ENCODE measurements at regions not wholly inside any gene's neighbourhood (a gene's known extent, or its start where the extent isn't known, plus 50 kb on each side); places are given as distances from the start of the nearest gene placed in this dataset.
"Not testable (repeated sequence)": the region's sequence is repeated elsewhere in the genome, so short reads cannot be mapped to it uniquely, and the experiment has no call there.

- intact Hi-C loops (cut with DNase I) = no loop called here
- DNase-seq (no peak), ATAC-seq (no peak)
- 93 to 96% (median 96%) methylated on average over 1 of the region's 1 CpG for WGBS, 3 donors
- no peak for TF ChIP-seq CTCF (IDR thresholded peaks at IDR 0.05)
- Histone ChIP-seq H3K27ac (no peak overlapping the region), H3K4me1 (no peaks in the 10 kb centered on the region), H3K36me3 (ENCODE audit: insufficient read depth in 1 of 2, low read depth in 1 of 2) (no peaks in the 10 kb centered on the region), H3K4me3 (no peak overlapping the region), H3K9me3 (no peaks in the 10 kb centered on the region), H3K27me3 (ENCODE audit: insufficient read depth in 3 of 3, low read length in 2 of 3) (no peaks in the 10 kb centered on the region)
Observed at GRCh38 chrX:101787934-101788333, 128.3 kb upstream of the ARMCX2 start.

GRCh38 chrX:101785142-101785541 lies 125.5 kb upstream of the ARMCX2 start:
- Histone ChIP-seq H3K36me3 (ENCODE audit: insufficient read depth in 1 of 2, low read depth in 1 of 2) (no peaks in the 10 kb centered on the region), H3K27me3 (ENCODE audit: insufficient read depth in 3 of 3, low read length in 2 of 3) (no peaks in the 10 kb centered on the region), H3K27ac (no peak overlapping the region), H3K4me3 (no peak overlapping the region), H3K9me3 (no peaks in the 10 kb centered on the region), H3K4me1 (no peaks in the 10 kb centered on the region)
- ATAC-seq (no peak), DNase-seq (no peak)
- intact Hi-C loops (cut with DNase I) = no loop called here
- TF ChIP-seq CTCF (IDR thresholded peaks at IDR 0.05) = no peak
- WGBS, 3 donors = 43 to 63% (median 60%) methylated on average over 1 of the region's 1 CpG

GRCh38 chrX:101780421-101780820 lies 120.8 kb upstream of the ARMCX2 start:
- H3K27ac ChIP-seq, ATAC-seq: not testable (repeated sequence)
- 69 to 89% (median 80%) methylated on average over 19 of the region's 19 CpGs for WGBS, 3 donors

DNA sequence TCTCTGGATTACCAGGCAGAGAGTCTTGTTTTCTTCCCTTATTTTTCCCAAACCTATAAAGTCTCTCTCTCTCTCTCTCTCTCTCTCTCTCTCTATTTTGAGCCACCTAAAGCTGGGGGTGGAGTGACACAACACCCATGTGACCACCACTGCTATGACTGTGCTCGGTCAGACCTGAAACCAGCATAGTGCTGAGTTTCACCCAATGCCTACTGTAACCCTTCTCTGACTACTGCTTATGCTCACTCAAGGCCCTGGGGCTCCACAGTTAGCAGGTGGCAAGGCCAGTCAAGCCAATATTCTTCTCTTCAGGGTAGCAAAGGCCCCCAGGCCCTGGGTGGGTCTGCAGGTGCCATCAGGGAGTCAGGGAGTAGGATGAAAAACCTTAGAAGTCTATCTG lies 114.7 kb upstream of the ARMCX2 start:
- ATAC-seq (no peak), DNase-seq (no peak)
- peaks cover 0 to 4% (median 0%) of the 10 kb centered on the region in 3 donors for H3K27me3 ChIP-seq (ENCODE audit: insufficient read depth in 3 of 3, low read length in 2 of 3)
- no peak overlapping the region for H3K4me3 ChIP-seq
- no peaks in the 10 kb centered on the region for H3K4me1 ChIP-seq
- intact Hi-C loops (cut with DNase I) = no loop called here
- H3K27ac ChIP-seq = no peak overlapping the region
- WGBS, 3 donors = 65 to 90% (median 67%) methylated on average over 1 of the region's 1 CpG
- H3K36me3 ChIP-seq (ENCODE audit: insufficient read depth in 1 of 2, low read depth in 1 of 2) = no peaks in the 10 kb centered on the region
- no peaks in the 10 kb centered on the region for H3K9me3 ChIP-seq
- no peak for TF ChIP-seq CTCF (IDR thresholded peaks at IDR 0.05)

More at GRCh38 chrX:101780421-101780820, 120.8 kb upstream of the ARMCX2 start:
- intact Hi-C loops (cut with DNase I); H3K9me3 ChIP-seq; H3K4me1 ChIP-seq; DNase-seq; H3K27me3 ChIP-seq (ENCODE audit: insufficient read depth in 3 of 3, low read length in 2 of 3); H3K4me3 ChIP-seq; H3K36me3 ChIP-seq (ENCODE audit: insufficient read depth in 1 of 2, low read depth in 1 of 2): not testable (repeated sequence)

DNA sequence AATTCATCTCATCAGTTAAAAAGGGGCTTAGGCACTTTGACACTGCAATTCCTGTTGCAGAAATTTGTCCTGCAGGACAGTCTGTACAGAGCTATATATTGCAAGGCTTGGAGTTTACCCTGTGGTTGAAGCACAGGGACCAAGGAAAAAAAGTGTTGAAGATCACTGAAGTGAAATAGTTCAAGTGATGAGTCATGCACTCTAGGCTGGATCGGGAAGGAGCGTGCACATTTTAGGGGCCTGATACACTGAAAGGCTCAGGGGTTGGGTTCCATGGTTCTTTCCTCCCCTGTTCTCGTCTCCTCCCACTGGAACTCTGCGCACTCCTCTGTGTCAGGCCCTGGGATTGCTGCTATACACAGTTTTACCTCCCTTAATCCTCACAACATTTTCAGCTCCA lies 104.9 kb upstream of the ARMCX2 start:
- Histone ChIP-seq H3K9me3 (no peaks in the 10 kb centered on the region), H3K4me3 (no peak overlapping the region), H3K36me3 (ENCODE audit: insufficient read depth in 1 of 2, low read depth in 1 of 2) (no peaks in the 10 kb centered on the region), H3K27ac (no peak overlapping the region), H3K4me1 (no peaks in the 10 kb centered on the region), H3K27me3 (ENCODE audit: insufficient read depth in 3 of 3, low read length in 2 of 3) (peaks cover 0 to 9% (median 0%) of the 10 kb centered on the region in 3 donors)
- intact Hi-C loops (cut with DNase I) = no loop called here
- no peak for DNase-seq
- 71 to 80% (median 72%) methylated on average over 4 of the region's 4 CpGs for WGBS, 3 donors
- TF ChIP-seq CTCF (IDR thresholded peaks at IDR 0.05) = no peak
- ATAC-seq = no peak
